Fibroblast of lung (primary cell): ENCODE measurements at regions not wholly inside any gene's neighbourhood (a gene's known extent, or its start where the extent isn't known, plus 50 kb on each side); places are given as distances from the start of the nearest gene placed in this dataset.
A peak's percentile ranks its signal among the peaks of the same experiment; 100 is the strongest.

Source experiments
- DNase-seq, 2 donors: peaks; one replicate each; pipeline versions ENCODE4 v3.0.0 to v3.0.0-alpha.2; 2010; ENCODE audit warnings: low read depth in 2 of 2
- H2AFZ ChIP-seq: 2 replicates; pipeline ENCODE4 v1.5.1; 2012; ENCODE audit warnings: low read length, control low read depth, inconsistent platforms
- H3K27ac ChIP-seq: 2 replicates; pipeline ENCODE4 v1.5.1; 2011; ENCODE audit warnings: low read length, control low read depth; ENCODE audit not compliant: insufficient read depth
- H3K27me3 ChIP-seq: 2 replicates; pipeline ENCODE4 v1.5.1; 2011; ENCODE audit warnings: mild to moderate bottlenecking, low read length; ENCODE audit not compliant: control insufficient read depth, insufficient read depth
- H3K36me3 ChIP-seq: 2 replicates; pipeline ENCODE4 v1.5.1; 2011; ENCODE audit warnings: low read length; ENCODE audit not compliant: control insufficient read depth, insufficient read depth
- H3K4me1 ChIP-seq: 2 replicates; pipeline ENCODE4 v1.5.1; 2011; ENCODE audit warnings: low read length; ENCODE audit not compliant: control insufficient read depth, insufficient read depth; ENCODE audit errors: extremely low read depth
- H3K4me2 ChIP-seq: 2 replicates; pipeline ENCODE4 v1.5.1; 2011; ENCODE audit warnings: low read length, control low read depth; ENCODE audit not compliant: insufficient read depth; ENCODE audit errors: extremely low read depth
- H3K4me3 ChIP-seq, 4 experiments: fragments of 200-600 bp in 1 of 4; sonication (generic) in 1 of 4; replicated peaks in 1 of 4; 2 replicates each; pipeline ENCODE4 v1.5.1; 2011 to 2016; ENCODE audit warnings: low read length in 4 of 4, low read depth in 3 of 4, mild to moderate bottlenecking in 3 of 4, control low read depth in 2 of 4, inconsistent platforms in 1 of 4, mixed read lengths in 1 of 4; ENCODE audit not compliant: insufficient read depth in 1 of 4; ENCODE audit errors: control extremely low read depth in 1 of 4
- H3K79me2 ChIP-seq: 2 replicates; pipeline ENCODE4 v1.5.1; 2012; ENCODE audit warnings: mild to moderate bottlenecking, low read length, inconsistent platforms; ENCODE audit not compliant: control insufficient read depth, insufficient read depth
- H3K9ac ChIP-seq: 2 replicates; pipeline ENCODE4 v1.5.1; 2011; ENCODE audit warnings: mild to moderate bottlenecking, low read length, control low read depth; ENCODE audit not compliant: insufficient read depth
- H3K9me3 ChIP-seq: 2 replicates; pipeline ENCODE4 v1.5.1; 2012; ENCODE audit warnings: low read depth, low read length; ENCODE audit not compliant: control insufficient read depth, insufficient read depth
- H4K20me1 ChIP-seq: 2 replicates; pipeline ENCODE4 v1.5.1; 2011; ENCODE audit warnings: low read length; ENCODE audit not compliant: control insufficient read depth, insufficient read depth; ENCODE audit errors: extremely low read depth
- EZH2 ChIP-seq: IDR thresholded peaks from 2 replicates; pipeline ENCODE4 v1.5.1; 2012; ENCODE audit warnings: low read length, control low read depth, mild to moderate bottlenecking; ENCODE audit errors: missing control alignments
- TF ChIP-seq, protein P1 (sequence below), 2 donors: IDR thresholded peaks in 1 of 2; conservative IDR thresholded peaks in 1 of 2; 1 replicate in 1 of 2; 2 replicates in 1 of 2; pipeline ENCODE4 v1.5.1; 2011 to 2012; ENCODE audit warnings: low read length in 2 of 2, control low read depth in 1 of 2, inconsistent platforms in 1 of 2, low read depth in 1 of 2, mild to moderate bottlenecking in 1 of 2

DNA sequence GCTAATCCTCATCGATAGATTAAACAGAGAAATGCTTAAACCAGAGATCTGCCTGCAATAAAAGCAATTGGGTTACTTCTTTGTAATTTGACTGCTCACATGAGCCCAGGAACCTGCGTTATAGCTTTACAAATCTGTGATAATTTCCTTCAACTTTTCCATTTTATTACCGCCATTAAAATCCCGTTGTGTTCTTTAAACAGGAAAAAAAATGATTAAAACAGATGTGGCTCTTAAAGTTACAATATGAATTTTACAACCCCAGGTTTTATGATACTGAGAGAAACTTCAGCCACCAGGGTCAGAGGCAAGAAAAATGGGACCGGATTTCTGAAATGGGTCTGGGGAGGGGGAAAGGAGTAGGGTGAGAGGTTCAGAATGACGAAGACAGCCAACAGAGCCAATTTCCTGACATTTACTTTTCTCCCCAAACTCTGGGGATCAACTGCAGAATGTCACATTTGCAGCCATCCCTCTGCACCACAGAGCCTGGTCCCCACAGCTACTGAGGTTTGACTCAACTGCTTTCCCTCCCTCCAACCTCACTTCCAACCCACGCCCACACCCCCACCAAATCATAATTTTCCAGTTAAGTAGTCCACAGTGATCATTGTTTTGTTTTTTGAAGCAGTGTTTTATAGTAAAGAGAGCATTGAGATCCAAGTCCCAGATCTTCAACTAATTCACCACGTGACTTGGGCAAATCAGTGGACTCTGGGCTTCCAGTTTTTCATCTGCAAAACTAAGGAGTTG, 77.6 kb upstream of the EYA2 start:
- no peak for DNase-seq
- Histone ChIP-seq H3K36me3 (no peaks in the 10 kb centered on the region), H3K27ac (no peak overlapping the region)

DNA sequence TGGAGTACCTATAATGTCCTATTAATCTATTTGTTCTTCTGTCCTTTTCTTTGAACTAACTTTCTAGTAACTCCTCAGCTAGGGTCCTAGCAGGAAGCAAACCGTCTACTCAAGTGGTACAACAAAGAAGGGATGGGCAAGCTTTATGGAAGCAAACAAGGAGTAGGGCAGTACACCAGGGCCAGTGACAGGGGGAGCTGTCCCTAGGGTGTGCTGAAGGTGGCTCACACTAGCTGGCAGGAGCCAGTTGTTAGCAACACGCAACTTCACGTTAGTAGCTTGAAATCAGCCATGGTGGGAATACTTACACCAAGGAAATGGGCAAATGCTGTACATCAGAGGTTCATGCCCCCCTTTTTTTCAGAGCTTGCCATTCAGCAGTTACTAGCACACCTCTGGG, 74.0 kb upstream of the EYA2 start:
- no peak for DNase-seq
- H3K36me3 ChIP-seq, result no peaks in the 10 kb centered on the region
- no peaks in the 10 kb centered on the region for H3K79me2 ChIP-seq
- TF ChIP-seq, protein P1, sequence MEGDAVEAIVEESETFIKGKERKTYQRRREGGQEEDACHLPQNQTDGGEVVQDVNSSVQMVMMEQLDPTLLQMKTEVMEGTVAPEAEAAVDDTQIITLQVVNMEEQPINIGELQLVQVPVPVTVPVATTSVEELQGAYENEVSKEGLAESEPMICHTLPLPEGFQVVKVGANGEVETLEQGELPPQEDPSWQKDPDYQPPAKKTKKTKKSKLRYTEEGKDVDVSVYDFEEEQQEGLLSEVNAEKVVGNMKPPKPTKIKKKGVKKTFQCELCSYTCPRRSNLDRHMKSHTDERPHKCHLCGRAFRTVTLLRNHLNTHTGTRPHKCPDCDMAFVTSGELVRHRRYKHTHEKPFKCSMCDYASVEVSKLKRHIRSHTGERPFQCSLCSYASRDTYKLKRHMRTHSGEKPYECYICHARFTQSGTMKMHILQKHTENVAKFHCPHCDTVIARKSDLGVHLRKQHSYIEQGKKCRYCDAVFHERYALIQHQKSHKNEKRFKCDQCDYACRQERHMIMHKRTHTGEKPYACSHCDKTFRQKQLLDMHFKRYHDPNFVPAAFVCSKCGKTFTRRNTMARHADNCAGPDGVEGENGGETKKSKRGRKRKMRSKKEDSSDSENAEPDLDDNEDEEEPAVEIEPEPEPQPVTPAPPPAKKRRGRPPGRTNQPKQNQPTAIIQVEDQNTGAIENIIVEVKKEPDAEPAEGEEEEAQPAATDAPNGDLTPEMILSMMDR (conservative IDR thresholded peaks at IDR 0.05 in 1 of 2, IDR thresholded peaks at IDR 0.05 in 1 of 2; ENCODE audit: low read depth in 1 of 2, low read length in 2 of 2), result peak in 1 of 2 donors; percentile 7
- TF ChIP-seq EZH2, result no peak
- H2AFZ ChIP-seq, result no peak overlapping the region
- H3K9me3 ChIP-seq, result no peaks in the 10 kb centered on the region
- H3K9ac ChIP-seq, result no peak overlapping the region
- H3K27ac ChIP-seq, result no peak overlapping the region
- H3K27me3 ChIP-seq, result peaks cover 5% of the 10 kb centered on the region
- no peak overlapping the region for H3K4me2 ChIP-seq
- H3K4me1 ChIP-seq, result no peaks in the 10 kb centered on the region
- no peaks in the 10 kb centered on the region for H4K20me1 ChIP-seq
- H3K4me3 ChIP-seq, result no peak overlapping the region

More for the DNA sequence above, 77.6 kb upstream of the EYA2 start:
- Histone ChIP-seq H3K9me3 (no peaks in the 10 kb centered on the region), H3K79me2 (no peaks in the 10 kb centered on the region), H3K27me3 (peaks cover 5% of the 10 kb centered on the region), H4K20me1 (no peaks in the 10 kb centered on the region), H2AFZ (no peak overlapping the region), H3K4me3 (no peak overlapping the region), H3K4me2 (no peak overlapping the region), H3K9ac (no peak overlapping the region), H3K4me1 (peaks cover 2% of the 10 kb centered on the region)
- no peak for TF ChIP-seq EZH2
- TF ChIP-seq, protein P1 (conservative IDR thresholded peaks at IDR 0.05 in 1 of 2, IDR thresholded peaks at IDR 0.05 in 1 of 2; ENCODE audit: low read depth in 1 of 2, low read length in 2 of 2), result no peak

DNA sequence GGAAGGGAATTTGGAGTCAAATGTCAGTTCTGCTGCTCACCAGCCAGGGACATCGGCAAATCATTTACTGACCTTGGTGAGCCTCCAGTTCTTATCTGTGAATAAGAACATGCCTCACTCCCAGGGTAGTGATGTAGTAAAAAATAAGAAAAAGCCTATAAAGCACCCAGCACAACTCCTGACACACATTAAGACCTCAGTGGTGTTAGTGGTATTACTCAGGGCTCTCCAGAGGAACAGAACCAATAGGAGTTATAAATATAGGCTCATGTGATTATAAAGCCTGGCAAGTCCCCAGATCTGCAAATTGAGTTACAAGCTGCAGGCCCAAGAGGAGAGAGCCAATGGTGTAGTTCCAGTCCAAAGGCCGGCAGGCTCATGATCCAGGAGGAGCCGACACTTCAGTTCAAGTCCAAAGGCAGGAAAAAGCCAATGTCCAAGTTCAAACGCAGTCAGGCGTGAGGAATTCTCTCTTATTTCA, 71.3 kb upstream of the EYA2 start:
- Histone ChIP-seq H3K9me3 (no peaks in the 10 kb centered on the region), H3K27me3 (no peaks in the 10 kb centered on the region), H3K27ac (no peak overlapping the region), H3K79me2 (no peaks in the 10 kb centered on the region), H3K4me2 (no peak overlapping the region), H2AFZ (no peak overlapping the region), H3K36me3 (no peaks in the 10 kb centered on the region), H3K4me3 (no peak overlapping the region), H4K20me1 (no peaks in the 10 kb centered on the region), H3K9ac (no peak overlapping the region), H3K4me1 (no peaks in the 10 kb centered on the region)
- peak in 1 of 2 donors; percentile 12 for DNase-seq
- TF ChIP-seq, protein P1 (conservative IDR thresholded peaks at IDR 0.05 in 1 of 2, IDR thresholded peaks at IDR 0.05 in 1 of 2; ENCODE audit: low read depth in 1 of 2, low read length in 2 of 2), result no peak
- TF ChIP-seq EZH2, result no peak
